ENCODE measurements at regions not wholly inside any gene's neighbourhood (a gene's known extent, or its start where the extent isn't known, plus 50 kb on each side); places are given as distances from the start of the nearest gene placed in this dataset.

GRCh38 chr13:106172176-106172905 lies 363.1 kb downstream of the EFNB2 start:
- DNase-seq = no peak

- DNase-seq = no peak
Observed at GRCh38 chr13:106163426-106163825, 372.0 kb downstream of the EFNB2 start.

- DNase-seq = no peak
Observed at GRCh38 chr13:106161146-106161545, 374.3 kb downstream of the EFNB2 start.

- no peak for DNase-seq
Observed at GRCh38 chr13:106159295-106160195, 375.9 kb downstream of the EFNB2 start.

GRCh38 chr13:106156468-106156867 lies 379.0 kb downstream of the EFNB2 start:
- peak; percentile 99 for DNase-seq

GRCh38 chr13:106155411-106155810 lies 380.1 kb downstream of the EFNB2 start:
- peak; percentile 70 for DNase-seq

- no peak for DNase-seq
Observed at GRCh38 chr13:106153876-106154275, 381.6 kb downstream of the EFNB2 start.

GRCh38 chr13:106153041-106153440 lies 382.4 kb downstream of the EFNB2 start:
- no peak for DNase-seq

GRCh38 chr13:106152047-106152446 lies 383.4 kb downstream of the EFNB2 start:
- no peak for DNase-seq

GRCh38 chr13:106151056-106151699 lies 384.3 kb downstream of the EFNB2 start:
- peak; percentile 97 for DNase-seq

- DNase-seq = no peak
Observed at GRCh38 chr13:106145997-106146864, 389.2 kb downstream of the EFNB2 start.

- no peak for DNase-seq
Observed at GRCh38 chr13:106145070-106145469, 390.4 kb downstream of the EFNB2 start.

GRCh38 chr13:106143930-106144709 lies 391.3 kb downstream of the EFNB2 start:
- no peak for DNase-seq

- DNase-seq = peak; percentile 37
Observed at GRCh38 chr13:106143392-106143791, 392.1 kb downstream of the EFNB2 start.

- no peak for DNase-seq
Observed at GRCh38 chr13:106140476-106140875, 395.0 kb downstream of the EFNB2 start.

GRCh38 chr13:106139942-106140341 lies 395.5 kb downstream of the EFNB2 start:
- no peak for DNase-seq

- peak; percentile 6 for DNase-seq
Observed at GRCh38 chr13:106139377-106139776, 396.1 kb downstream of the EFNB2 start.

- no peak for DNase-seq
Observed at GRCh38 chr13:106138620-106139019, 396.8 kb downstream of the EFNB2 start.

GRCh38 chr13:106133025-106133424 lies 402.4 kb downstream of the EFNB2 start:
- peak; percentile 90 for DNase-seq

- peak; percentile 45 for DNase-seq
Observed at GRCh38 chr13:106132216-106132615, 403.2 kb downstream of the EFNB2 start.

GRCh38 chr13:106129993-106130392 lies 405.5 kb downstream of the EFNB2 start:
- no peak for DNase-seq

Measured in fibroblast of skin of abdomen (primary cell).